SK-N-SH (cell line): ENCODE measurements at regions not wholly inside any gene's neighbourhood (a gene's known extent, or its start where the extent isn't known, plus 50 kb on each side); places are given as distances from the start of the nearest gene placed in this dataset.

ENCODE experiments used
- CHD2 ChIP-seq: fragments of 150-350 bp; IDR thresholded peaks from 2 replicates; pipeline ENCODE4 v1.6.1; 2018; ENCODE audit warnings: low read length; ENCODE audit not compliant: partially characterized antibody
- CTCF ChIP-seq: fragments of 200-600 bp; sonication (generic); IDR thresholded peaks from 2 replicates; pipeline ENCODE4 v1.6.1; 2017; ENCODE audit warnings: antibody characterized with exemption, mild to moderate bottlenecking, moderate library complexity
- EP300 ChIP-seq, 2 experiments: IDR thresholded peaks; 2 replicates each; pipeline versions ENCODE4 v1.4.0 to v1.6.1; 2012; ENCODE audit warnings: borderline replicate concordance in 1 of 2, low read depth in 1 of 2, low read length in 1 of 2
- EZH2phosphoT487 ChIP-seq: fragments of 200-600 bp; sonication (generic); IDR thresholded peaks from 2 replicates; pipeline ENCODE4 v1.6.1; 2017; ENCODE audit warnings: low read depth, mixed run types, mild to moderate bottlenecking, antibody characterized with exemption, moderate library complexity, borderline replicate concordance
- FOSL2 ChIP-seq: IDR thresholded peaks from 2 replicates; pipeline ENCODE4 v1.4.0; 2012; ENCODE audit warnings: low read depth, mild to moderate bottlenecking, moderate library complexity, borderline replicate concordance
- POLR2AphosphoS5 ChIP-seq: IDR thresholded peaks from 2 replicates; pipeline ENCODE4 v1.6.1; 2012; ENCODE audit warnings: low read depth, low read length
- TAF1 ChIP-seq: IDR thresholded peaks from 2 replicates; pipeline ENCODE4 v1.6.1; 2012; ENCODE audit warnings: low read depth, mild to moderate bottlenecking, low read length, moderate library complexity, borderline replicate concordance

GRCh38 chr2:3986530-3987258, 283.3 kb downstream of the DCDC2C start:
- TF ChIP-seq EZH2phosphoT487 (no peak), POLR2AphosphoS5 (no peak), CTCF (no peak), FOSL2 (no peak), CHD2 (no peak), TAF1 (no peak), EP300 (IDR thresholded peaks at IDR 0.05; ENCODE audit: borderline replicate concordance in 1 of 2, low read depth in 1 of 2, low read length in 1 of 2) (no peak)
